ENCODE measurements at regions not wholly inside any gene's neighbourhood (a gene's known extent, or its start where the extent isn't known, plus 50 kb on each side); places are given as distances from the start of the nearest gene placed in this dataset.

DNA sequence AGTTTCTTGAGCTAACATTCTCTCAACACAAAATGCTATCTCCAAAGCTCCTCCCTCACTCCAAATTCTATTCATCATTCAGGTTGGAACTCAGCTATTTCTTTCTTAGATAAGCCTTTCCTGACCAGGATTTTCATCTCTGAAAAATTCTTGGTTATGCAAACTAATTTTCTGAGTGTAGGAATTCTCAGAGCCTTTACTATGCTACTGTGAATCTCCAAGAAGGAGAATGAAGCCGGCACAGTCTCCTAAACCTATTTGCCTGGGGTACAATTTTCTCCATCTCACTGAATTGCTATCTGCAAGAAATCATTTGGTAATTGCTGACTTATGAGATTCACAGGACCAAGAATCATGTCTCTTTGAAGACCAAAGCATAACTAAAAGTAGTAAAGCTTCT is 325.9 kb upstream of the ESRRG start:
- TF ChIP-seq, protein P1, sequence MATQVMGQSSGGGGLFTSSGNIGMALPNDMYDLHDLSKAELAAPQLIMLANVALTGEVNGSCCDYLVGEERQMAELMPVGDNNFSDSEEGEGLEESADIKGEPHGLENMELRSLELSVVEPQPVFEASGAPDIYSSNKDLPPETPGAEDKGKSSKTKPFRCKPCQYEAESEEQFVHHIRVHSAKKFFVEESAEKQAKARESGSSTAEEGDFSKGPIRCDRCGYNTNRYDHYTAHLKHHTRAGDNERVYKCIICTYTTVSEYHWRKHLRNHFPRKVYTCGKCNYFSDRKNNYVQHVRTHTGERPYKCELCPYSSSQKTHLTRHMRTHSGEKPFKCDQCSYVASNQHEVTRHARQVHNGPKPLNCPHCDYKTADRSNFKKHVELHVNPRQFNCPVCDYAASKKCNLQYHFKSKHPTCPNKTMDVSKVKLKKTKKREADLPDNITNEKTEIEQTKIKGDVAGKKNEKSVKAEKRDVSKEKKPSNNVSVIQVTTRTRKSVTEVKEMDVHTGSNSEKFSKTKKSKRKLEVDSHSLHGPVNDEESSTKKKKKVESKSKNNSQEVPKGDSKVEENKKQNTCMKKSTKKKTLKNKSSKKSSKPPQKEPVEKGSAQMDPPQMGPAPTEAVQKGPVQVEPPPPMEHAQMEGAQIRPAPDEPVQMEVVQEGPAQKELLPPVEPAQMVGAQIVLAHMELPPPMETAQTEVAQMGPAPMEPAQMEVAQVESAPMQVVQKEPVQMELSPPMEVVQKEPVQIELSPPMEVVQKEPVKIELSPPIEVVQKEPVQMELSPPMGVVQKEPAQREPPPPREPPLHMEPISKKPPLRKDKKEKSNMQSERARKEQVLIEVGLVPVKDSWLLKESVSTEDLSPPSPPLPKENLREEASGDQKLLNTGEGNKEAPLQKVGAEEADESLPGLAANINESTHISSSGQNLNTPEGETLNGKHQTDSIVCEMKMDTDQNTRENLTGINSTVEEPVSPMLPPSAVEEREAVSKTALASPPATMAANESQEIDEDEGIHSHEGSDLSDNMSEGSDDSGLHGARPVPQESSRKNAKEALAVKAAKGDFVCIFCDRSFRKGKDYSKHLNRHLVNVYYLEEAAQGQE (IDR thresholded peaks at IDR 0.05; ENCODE audit: insufficient read depth in 1 of 2, low read depth in 2 of 2, low read length in 2 of 2) = no peak
- no peak for TF ChIP-seq SIN3A (IDR thresholded peaks at IDR 0.05; ENCODE audit: borderline replicate concordance, insufficient read depth, low read length)
- no peak for TF ChIP-seq POLR2AphosphoS5 (IDR thresholded peaks at IDR 0.05; ENCODE audit: low read depth, low read length)

Data from PFSK-1 (cell line).